ENCODE measurements at regions not wholly inside any gene's neighbourhood (a gene's known extent, or its start where the extent isn't known, plus 50 kb on each side); places are given as distances from the start of the nearest gene placed in this dataset.

DNA sequence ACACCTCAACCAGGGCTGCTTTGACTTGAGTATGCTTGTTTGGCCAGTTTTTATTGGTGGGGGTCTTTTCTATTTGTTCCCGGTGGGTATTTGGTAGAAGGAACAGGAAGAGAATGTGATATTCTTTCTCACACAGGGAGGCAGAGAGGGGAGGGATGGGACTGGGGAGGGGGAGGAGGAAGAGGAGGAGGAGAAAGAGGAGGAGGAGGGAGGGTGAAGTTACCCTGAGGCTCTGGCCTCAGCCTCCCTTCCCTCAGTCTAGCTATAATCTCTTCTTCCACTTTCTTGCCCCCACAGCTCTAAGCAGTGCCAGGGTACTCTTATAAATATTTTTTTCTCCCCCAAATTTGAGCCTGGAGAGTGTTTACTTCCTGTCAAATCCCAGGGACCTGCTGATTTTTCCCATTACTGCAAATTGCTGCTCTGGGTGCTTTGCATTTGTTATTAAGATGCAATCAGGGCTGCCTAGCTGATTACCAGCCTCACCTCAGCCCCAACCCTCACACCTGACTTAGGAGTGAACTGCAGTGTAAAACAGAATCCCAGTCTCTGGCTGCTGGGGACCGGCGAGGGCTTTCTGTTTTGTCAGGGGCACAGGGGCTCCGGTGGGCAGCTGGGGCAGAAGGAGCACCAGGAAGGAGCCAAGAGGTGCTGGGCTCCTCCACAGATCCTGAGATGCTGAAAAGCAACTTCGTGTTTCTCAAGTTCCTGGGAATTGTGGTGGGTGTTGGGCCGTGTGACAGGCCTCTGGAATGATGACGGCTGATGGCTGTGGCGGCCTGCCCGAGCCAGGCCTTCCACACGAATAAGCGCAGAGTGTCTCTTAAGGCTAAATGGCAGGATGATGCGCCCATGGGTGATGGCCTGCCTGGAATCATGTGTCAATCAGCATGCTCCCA lies 141.4 kb downstream of the CD83 start:
- no peak for DNase-seq

DNA sequence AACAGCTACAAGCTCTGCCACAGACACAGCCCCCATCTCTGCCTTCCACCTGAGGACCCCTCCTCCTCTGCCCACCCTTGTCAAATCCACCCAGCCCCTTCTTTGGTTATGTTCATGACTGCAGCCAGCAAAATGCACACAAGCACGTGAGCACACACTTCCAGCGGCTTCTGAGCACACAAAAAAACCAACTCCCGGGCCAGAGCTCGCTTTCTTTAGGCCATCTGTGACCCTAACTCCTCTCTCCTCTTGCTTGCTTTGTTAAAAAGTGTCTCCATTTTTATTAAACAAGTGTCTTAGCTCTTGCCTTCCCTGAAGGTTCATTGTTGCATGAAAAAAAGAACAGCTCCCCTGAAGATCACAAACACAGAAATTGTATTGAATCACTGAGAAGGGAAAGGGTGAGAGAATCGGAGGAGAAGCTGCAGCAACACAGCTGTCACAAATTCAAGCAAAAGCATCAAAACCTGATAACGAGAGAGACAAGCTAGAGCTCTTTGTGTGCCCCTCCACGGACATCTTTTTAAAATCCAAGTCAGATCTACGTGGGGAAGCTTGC lies 142.1 kb downstream of the CD83 start:
- no peak for DNase-seq

DNA sequence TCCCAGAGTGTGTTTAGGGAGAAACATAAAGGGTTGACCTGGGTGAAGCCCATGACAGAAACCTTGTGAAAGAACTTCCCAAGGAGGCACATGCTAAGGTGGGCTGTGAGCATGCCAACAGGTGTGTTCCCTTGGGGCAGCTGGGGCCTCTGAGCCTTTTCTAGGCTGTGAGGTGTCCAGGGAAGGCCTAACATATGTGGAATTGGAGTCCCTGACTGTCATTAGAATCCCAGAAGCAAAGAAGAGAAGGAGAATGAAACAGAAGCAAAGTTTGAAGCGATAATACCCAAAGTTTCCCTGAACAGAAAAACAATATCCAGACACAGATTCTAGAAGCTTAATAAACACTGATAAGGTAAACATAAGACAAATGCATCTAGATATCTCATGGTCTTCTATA lies 143.3 kb downstream of the CD83 start:
- no peak for DNase-seq

DNA sequence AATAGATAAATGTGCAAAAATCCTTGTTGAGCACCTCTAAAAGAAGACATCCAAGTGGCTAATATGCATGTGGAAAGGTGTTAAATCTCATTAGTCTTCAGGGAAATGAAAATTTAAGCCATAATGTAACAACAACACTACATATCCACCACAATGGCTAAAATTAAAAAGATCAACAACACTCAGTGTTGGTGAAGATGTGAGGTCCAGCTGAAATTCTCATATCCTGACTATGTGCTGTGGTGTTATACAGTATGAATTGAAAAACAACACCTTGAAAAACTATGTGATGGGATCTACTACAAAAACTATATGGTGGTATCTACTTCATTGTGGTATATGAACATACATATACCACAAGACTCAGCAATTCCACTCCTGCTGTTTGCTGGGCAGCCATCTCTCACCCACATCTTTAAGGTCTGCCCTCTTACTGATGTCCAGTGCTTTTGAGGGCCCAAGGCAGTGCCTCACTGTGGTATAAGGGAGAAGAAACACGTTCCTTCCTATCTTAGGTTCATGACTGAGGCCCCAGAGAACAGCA lies 146.4 kb downstream of the CD83 start:
- DNase-seq: no peak

DNA sequence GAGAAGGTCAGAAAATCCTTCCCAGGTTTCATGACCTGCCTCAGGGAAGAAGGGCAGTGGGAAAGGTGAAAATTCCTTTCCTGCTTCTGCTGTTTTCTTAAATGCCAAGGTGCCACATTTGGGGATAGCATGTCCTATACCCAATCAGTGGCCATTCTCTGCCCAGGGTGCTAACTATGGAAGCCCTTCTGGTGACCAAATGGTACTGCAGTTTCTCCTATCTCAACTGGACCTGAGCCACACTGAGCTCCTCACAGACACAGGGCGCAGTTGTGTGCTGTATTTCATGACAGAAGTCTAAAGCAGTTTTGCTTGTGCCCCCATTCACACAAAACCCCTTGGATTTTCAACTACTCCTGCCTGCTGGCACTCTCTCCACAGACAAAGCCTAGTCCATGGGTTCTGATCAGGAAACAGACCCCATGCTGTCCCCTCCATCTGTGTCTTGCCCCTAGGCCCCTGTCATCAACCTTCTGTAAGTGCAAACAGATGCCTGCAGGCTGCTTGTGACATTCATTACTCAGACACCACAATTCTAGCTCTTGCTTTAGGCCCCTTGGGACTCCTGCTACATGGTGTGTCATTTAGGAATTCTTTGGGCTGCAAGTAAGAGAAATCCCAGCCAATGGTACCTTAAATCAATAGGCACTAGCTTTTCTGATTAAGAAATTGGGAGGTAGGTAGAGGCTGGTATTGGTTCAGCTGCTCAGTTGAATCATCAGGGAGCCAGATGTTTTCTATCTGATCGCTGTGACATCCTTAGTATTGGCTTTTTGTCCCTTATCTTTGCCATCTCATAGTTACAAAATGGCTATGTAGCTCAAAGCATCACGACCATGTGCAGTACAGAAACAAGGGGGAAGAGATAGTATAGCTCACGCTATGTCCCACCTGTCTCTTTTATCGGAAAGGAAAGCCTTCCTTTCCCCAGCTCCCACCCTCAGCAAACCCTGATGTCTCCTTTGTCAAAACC lies 147.8 kb downstream of the CD83 start:
- DNase-seq: no peak

DNA sequence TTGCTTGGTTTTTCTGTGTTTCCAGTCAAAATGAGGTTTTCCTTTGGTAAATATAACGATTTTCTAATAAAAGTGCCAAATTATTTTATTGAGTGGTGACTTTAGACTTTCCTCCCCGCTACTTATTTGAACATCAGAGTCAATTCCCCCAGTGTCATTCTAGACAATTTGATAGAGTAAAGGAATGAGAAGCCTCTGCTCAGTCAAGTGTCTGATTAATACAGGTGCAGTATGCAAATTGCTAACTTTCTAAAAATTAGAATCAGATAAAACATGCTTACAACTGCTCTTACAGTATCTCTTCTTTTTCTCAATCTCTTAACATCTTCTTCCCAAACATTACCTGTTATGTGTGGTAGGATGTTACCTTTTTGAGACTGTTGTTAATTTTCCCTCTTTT lies 148.7 kb downstream of the CD83 start:
- DNase-seq: no peak

DNA sequence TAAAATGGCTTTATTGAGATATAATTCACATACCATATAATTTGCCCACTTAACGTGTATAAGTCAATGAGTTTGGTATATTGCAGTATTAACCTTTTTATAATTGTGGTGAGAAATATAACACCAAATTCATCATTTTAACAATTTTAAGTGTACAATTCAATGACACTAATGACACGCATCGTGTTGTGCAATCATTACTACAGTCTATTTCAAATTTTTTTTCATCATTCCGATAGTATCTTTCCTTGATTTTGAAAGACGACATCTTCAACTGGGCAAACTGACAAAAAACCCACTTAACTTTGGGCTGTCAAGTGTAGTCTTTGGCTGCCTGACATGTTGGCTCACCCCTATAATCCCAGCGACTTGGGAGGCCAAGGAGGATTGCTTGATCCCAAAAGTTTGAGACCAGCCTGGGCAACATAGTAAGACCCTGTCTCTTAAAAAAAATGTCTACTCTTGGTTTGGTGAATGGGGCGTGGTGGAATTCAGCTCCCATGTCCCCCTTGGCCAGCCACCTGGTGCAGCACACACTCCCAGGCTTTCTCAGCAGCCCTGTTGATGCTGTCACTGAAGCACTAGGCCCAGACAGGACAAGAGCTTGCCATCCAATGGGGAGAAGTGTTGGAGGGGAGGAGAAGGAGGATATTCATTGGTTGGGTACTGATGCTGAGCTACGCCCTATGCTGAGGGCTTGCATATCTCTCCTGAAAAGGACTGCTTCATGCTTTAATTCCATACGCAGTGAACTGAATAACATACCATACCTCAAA lies 150.5 kb downstream of the CD83 start:
- no peak for DNase-seq

DNA sequence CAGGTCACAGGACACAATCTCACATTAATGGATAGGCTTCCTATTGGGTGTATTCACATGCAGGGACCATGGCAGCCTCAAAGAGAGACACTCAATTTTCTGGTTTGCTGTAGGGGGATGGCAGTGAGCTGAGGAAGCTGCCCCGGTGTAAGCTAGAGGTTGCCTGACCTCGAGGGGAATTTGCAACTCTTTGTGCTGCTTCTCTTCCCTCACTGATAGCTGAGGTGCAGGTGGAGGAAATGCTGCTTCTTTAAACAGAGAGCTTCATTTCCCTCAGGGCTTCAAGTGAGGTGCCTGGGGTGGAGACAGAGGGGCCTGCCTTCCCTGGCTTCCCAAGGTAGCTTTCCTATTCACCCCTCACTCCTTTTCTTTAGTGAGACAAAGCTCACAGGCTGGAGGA lies 151.9 kb downstream of the CD83 start:
- no peak for DNase-seq

DNA sequence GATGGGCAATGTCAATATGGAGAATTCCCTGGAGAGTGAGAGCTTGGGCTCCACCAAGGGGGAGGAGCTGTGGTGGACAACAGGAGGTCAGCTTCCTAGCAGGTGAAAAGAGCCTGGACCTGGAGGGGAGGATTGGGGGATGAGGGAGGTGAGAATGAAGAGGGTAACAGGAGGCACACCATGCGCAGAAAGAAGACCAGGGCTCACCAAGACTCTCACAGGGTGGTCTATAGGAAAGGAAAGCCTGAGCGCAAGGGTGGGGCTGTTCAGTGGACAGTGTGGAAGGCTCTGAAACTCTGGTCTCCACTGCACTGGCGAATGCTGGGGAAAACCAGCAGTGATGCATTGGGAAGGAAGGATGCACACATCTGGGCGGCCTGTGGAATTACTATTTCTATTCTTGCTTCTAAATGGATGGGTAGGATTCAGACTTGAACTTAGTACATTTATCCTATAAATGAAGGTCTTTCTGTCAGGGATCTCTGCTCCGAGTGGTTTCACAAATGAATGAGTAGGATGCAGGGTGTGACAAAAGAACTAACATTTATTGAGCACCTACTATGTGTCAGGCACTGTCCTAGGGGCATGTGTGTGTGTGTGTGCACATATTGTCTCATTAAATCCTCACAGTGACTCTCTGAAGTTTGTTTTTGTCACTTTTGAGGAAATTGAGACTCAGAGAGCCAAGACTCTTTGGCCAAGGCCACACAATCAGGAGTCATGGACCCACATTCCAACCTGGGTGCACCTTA lies 152.7 kb downstream of the CD83 start:
- DNase-seq: no peak

DNA sequence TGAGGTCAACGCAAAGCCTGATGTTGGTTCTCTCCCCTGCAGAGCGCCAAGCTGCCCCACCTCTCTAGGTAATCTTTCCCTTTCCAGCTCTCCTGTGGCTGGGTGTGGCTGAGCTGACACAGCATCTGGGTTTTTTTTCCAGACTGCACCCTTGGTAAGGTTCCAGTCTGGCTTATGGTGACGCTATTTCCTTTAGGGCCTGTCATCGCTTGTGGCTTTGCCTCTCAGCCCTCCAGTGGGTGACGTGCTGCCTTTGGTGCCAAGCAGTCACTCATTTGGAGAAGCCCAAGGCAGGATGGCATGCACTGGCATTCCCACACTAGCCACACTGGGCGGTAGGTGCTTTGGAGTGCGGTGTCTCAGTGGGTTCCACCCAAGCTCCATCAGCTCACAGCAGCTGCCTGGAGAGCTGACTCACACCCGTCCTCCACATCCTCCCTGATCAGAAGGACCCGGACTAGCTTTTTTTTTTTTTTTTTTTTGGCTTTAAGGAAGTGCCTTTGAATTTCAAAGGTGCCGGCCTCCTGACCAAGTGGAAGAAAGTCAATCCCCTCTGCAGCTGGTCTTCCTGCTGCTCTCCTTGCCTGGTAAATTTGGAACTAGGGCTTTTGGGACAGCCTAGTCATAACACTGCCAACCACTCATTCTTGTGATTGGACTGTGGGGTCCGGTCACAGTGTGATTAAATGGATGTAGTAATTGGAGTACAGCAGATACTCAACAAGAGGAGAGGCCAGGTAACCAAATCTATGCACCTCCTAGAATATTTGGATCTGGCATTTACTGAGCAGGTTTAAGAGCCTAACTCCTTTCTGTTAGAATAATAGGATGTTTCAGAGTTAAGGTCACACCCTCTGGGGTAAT lies 153.6 kb downstream of the CD83 start:
- DNase-seq: no peak

DNA sequence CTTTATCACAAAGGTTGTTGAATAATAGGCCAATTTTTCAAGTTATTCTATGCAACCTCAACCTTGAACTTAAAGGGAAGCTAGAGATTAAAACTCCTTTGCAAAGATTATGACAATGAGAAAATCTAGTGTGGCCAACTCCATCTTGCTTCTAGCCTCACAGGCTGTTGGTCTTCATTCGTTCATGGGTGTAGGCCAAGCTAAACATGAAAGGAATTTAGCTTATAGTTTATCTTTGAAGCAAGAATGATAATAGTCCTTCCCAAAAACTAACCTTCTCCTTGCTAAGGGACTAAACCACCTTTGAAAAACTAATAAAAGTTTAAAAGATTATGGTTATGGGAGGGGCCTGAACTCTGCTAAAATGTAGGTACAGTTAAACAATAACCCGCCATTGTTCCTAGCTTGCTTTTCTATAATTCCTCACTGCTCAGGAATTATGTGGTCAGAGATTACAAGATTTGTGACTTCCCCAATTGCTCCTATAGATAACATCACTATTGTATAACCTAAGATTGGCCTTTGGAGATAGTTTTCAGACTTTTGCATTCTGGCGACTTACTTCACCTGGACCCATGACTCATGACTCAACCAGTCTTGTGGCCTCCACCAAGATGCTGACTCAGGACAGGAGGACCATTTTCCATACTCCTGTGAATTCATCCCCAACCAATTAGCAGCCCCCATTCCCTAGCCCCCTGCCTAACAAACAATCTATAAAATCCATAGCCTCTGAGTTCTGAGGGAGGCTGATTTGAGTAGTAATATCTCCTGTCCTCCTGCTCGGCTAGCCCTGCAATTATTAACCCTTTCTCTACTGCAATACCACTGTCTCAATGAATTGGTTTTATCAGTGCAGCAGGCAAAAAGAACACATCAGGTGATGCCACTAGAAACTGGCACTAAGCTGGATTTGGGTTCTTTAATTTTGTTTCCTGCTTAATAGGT lies 154.5 kb downstream of the CD83 start:
- no peak for DNase-seq

DNA sequence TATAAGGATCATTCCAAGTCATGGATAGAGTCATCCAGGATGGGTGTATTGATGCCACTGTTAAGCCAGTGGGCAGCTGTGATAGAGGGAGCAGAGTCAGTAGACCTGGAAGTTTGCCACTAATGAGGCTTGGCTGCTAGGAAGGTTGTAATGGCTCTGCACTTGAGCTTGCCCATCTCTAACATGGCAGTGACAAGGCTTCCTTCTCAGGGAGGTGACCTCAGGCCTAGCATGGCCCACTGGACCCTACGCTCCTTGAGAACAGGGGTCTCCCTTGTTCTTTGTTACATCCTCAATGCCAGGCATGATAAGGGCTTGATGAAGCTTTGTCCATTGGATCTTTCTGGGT lies 155.1 kb downstream of the CD83 start:
- no peak for DNase-seq

DNA sequence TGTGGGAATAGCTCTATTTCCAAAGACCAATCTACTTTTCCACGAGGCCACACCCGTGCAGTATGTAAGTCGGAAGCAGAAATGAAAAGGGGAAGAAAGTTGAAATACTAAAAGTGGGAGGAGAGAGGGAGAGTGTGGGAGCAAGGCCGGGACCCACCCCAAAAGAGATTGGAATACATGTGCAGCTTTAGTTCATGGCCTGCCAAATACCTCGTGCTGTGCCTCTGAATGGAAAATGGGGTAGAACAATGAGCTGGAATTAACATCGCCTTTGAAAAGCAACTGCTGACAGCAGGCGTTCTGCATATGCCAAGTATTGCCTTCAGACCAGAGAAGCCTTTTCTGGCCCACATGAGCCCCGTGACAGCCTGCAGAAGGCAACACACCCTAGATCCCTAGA lies 155.6 kb downstream of the CD83 start:
- DNase-seq: no peak

DNA sequence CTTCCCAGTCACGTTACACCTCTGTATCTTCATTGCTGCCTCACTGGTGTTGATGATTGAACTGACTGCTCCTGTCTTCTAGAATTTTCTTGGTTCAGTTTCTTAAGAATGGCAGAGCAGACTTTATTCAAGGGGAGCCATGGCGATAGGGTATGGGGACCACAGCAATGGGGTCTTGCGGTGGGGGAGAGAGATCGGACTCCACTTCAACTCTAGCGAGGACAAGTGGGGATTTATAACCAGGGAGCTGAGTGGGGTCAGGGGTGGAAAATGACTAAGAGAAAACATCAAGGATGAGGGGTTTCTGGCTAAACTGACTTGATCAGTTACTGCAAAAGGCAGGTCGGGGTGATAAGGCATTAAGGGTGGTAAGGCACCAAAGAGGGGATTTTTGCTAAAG lies 156.4 kb downstream of the CD83 start:
- DNase-seq: no peak

DNA sequence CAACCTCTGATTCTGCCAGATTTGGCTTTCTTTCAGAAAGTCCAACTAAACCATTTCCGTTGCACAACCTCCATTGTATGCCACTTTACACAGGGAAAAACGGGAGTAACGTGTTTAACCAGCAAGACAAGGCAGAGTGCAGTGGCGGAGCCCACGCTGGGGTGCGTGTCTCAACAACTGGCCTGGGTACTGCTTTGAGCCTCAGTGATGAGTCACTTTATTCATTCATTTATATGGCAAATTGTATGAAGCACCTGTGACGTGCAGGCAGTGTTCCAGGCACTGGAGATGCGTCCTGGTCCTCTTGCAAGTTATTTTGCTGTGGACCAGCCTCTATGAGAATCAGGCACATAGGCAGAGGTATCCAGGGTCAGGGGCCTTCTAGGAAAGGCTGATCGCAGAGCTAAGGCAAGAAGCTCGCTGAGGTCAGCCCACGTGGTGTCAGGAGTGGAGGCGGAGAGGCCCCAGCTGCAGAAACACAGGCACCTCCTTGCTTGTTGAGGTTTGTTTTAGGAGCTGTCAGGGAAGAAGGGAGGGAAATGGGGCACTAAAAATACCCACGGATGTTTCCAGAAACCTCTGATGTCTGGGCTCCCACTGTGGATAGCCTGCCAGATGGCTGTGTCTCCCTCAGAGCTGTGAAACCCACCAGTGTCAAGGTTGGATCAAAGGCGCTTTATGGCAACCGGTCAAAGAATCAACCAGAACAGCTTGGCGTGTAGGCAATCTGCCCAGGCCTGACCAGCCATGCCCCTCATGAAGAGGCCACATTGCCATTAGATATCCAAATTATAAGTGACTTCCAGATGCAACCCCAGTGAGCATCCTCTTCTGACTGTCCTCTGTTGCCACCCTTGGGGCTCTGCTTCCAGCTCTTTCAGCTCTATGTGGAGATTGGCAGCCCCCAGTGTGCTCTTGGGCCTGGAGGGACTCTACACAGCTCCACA lies 157.2 kb downstream of the CD83 start:
- DNase-seq: no peak

DNA sequence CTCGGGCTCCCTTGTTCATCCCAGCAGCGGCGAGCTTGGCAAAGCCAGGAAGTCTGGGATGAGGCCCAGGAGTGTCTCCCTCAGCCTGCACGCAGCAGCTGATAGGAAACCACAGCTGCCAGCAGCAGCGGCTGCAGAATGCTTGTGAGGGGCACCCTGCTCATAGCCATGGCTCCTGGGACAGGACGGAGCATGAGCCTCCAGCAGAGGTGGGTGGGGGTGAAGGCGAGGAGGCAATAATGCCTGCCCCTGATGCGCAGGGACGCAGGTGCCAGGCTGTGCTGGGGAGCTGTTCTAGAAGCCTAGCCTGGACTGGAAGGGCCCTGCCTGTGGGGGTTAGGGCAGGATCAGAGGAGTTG lies 157.9 kb downstream of the CD83 start:
- DNase-seq: no peak

DNA sequence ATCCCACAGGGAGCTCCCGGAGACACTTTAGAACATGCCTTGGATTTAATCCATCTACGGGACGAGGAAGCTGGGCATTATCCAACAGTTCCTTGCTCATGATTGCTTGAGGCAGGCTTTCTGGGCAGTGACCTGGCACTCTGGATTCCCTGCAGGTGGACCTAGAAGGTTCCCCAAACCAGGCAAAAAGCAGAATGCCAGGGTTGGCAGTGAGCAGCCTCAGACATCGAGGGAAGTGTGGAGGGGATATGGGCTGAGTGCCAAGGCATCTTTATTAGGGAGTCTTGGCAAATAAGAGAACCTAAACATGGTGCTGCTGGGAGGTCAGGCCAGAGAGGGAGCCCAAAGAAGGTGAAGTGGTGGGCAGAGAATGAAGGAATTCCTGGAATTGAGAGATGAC lies 158.5 kb downstream of the CD83 start:
- no peak for DNase-seq

DNA sequence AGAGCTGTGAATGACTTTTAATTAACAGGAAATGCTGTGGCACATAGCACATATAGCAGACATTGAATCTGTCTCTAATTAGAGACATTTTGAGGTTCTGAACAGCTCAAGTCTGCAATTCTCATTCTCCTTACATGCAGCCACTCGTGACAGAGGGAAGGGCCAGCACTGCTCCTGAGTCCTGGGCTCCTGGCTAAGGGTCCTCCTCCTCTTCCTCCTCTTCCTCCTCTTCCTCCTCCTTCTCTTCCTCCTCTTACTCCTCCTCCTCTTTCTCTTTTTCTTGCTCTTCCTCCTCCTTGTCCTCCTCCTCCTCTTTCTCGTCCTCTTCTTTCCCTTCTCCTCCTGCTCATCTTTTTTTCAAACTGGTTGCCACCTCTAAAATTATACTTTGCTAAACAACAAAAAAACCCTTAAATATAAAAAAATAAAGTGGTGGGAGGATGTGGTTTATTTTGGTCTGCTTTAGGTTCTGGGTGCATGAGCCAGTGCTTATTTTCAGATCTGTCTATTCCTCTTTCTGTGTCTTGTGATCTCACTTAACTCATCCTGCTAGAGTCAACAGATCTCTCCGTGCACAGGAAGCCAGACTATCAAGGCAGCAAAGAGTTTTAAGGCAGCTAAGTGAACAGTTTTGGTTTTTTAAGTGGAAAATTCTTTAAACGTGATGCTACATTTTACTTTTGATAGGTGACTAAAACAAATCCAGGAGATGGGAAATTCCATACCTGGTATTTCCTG lies 159.3 kb downstream of the CD83 start:
- no peak for DNase-seq
